OCI-LY1 (cell line): ENCODE measurements at regions not wholly inside any gene's neighbourhood (a gene's known extent, or its start where the extent isn't known, plus 50 kb on each side); places are given as distances from the start of the nearest gene placed in this dataset.

ENCODE experiments used
- H2AFZ ChIP-seq: fragments of 200-600 bp; sonication (generic), shearing (Covaris generic); 2 replicates; pipeline ENCODE4 v1.6.0; 2014; ENCODE audit warnings: antibody characterized with exemption, mild to moderate bottlenecking, low read length
- H3F3A ChIP-seq: fragments of 200-600 bp; sonication (generic), shearing (Covaris generic); 2 replicates; pipeline ENCODE4 v1.6.0; 2014; ENCODE audit warnings: mild to moderate bottlenecking, antibody characterized with exemption, low read length, moderate library complexity; ENCODE audit not compliant: insufficient read depth
- H3K27ac ChIP-seq: fragments of 200-600 bp; sonication (generic); 2 replicates; pipeline ENCODE4 v1.5.1; 2014; ENCODE audit warnings: low read length, mixed run types, mild to moderate bottlenecking, low read depth; ENCODE audit not compliant: poor library complexity, severe bottlenecking
- H3K27me3 ChIP-seq: fragments of 200-600 bp; sonication (generic); 2 replicates; pipeline ENCODE4 v1.6.0; 2014; ENCODE audit warnings: antibody characterized with exemption, mild to moderate bottlenecking, low read length, moderate library complexity; ENCODE audit not compliant: insufficient read depth
- H3K36me3 ChIP-seq: fragments of 200-600 bp; sonication (generic); 2 replicates; pipeline ENCODE4 v1.6.1; 2014; ENCODE audit warnings: mild to moderate bottlenecking, antibody characterized with exemption, low read length, moderate library complexity, mixed read lengths; ENCODE audit not compliant: insufficient read depth
- H3K4me1 ChIP-seq: fragments of 200-600 bp; sonication (generic); 2 replicates; pipeline ENCODE4 v1.5.1; 2014; ENCODE audit warnings: mild to moderate bottlenecking, low read length, moderate library complexity; ENCODE audit not compliant: insufficient read depth, severe bottlenecking
- H3K4me2 ChIP-seq: fragments of 200-600 bp; sonication (generic), shearing (Covaris generic); 2 replicates; pipeline ENCODE4 v1.6.1; 2014; ENCODE audit warnings: low read length
- H3K4me3 ChIP-seq: fragments of 200-600 bp; sonication (generic); 2 replicates; pipeline ENCODE4 v1.5.1; 2014; ENCODE audit warnings: low read length, low read depth, mild to moderate bottlenecking, mixed read lengths; ENCODE audit not compliant: poor library complexity, severe bottlenecking
- H3K79me2 ChIP-seq: fragments of 200-600 bp; shearing (Covaris generic); 2 replicates; pipeline ENCODE4 v1.6.1; 2016; ENCODE audit warnings: mixed run types, low read length, mixed read lengths; ENCODE audit not compliant: insufficient read depth
- H3K9ac ChIP-seq: fragments of 200-600 bp; sonication (generic), shearing (Covaris generic); 2 replicates; pipeline ENCODE4 v1.6.1; 2014; ENCODE audit warnings: mild to moderate bottlenecking, low read length, mixed read lengths
- H3K9me2 ChIP-seq: fragments of 200-600 bp; sonication (generic), shearing (Covaris generic); 2 replicates; pipeline ENCODE4 v1.6.1; 2014; ENCODE audit warnings: low read depth, mild to moderate bottlenecking, low read length, mixed read lengths
- H3K9me3 ChIP-seq: fragments of 200-600 bp; shearing (Covaris generic); 2 replicates; pipeline ENCODE4 v1.6.1; 2014; ENCODE audit warnings: low read length, mixed read lengths
- H4K20me1 ChIP-seq: fragments of 200-600 bp; sonication (generic), shearing (Covaris generic); 2 replicates; pipeline ENCODE4 v1.6.0; 2016; ENCODE audit warnings: mild to moderate bottlenecking, low read length; ENCODE audit not compliant: insufficient read depth
- EZH2 ChIP-seq: fragments of 200-600 bp; sonication (generic), shearing (Covaris generic); IDR thresholded peaks from 2 replicates; pipeline ENCODE4 v1.8.0; 2017; ENCODE audit warnings: borderline replicate concordance, mixed run types, mild to moderate bottlenecking, antibody characterized with exemption, low read length, moderate library complexity, mixed read lengths
- TF ChIP-seq, protein P1 (sequence below): fragments of 200-600 bp; sonication (generic), shearing (Covaris generic); IDR thresholded peaks from 2 replicates; pipeline ENCODE4 v1.5.1; 2017; ENCODE audit warnings: mild to moderate bottlenecking, antibody characterized with exemption, low read length, moderate library complexity, mixed read lengths

GRCh38 chr2:21818212-21818795, 694.5 kb downstream of the TDRD15 start:
- no peak overlapping the region for H3K4me2 ChIP-seq
- no peak overlapping the region for H3K4me3 ChIP-seq
- H3K79me2 ChIP-seq, result no peaks in the 10 kb centered on the region
- H3K36me3 ChIP-seq, result no peaks in the 10 kb centered on the region
- H3K27ac ChIP-seq, result no peak overlapping the region
- TF ChIP-seq, protein P1, sequence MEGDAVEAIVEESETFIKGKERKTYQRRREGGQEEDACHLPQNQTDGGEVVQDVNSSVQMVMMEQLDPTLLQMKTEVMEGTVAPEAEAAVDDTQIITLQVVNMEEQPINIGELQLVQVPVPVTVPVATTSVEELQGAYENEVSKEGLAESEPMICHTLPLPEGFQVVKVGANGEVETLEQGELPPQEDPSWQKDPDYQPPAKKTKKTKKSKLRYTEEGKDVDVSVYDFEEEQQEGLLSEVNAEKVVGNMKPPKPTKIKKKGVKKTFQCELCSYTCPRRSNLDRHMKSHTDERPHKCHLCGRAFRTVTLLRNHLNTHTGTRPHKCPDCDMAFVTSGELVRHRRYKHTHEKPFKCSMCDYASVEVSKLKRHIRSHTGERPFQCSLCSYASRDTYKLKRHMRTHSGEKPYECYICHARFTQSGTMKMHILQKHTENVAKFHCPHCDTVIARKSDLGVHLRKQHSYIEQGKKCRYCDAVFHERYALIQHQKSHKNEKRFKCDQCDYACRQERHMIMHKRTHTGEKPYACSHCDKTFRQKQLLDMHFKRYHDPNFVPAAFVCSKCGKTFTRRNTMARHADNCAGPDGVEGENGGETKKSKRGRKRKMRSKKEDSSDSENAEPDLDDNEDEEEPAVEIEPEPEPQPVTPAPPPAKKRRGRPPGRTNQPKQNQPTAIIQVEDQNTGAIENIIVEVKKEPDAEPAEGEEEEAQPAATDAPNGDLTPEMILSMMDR, result no peak
- no peak for TF ChIP-seq EZH2
- no peaks in the 10 kb centered on the region for H3K9me2 ChIP-seq
- no peaks in the 10 kb centered on the region for H3K27me3 ChIP-seq
- no peaks in the 10 kb centered on the region for H4K20me1 ChIP-seq
- H3K4me1 ChIP-seq, result no peaks in the 10 kb centered on the region
- no peak overlapping the region for H3K9ac ChIP-seq
- no peaks in the 10 kb centered on the region for H3K9me3 ChIP-seq
- no peaks in the 10 kb centered on the region for H3F3A ChIP-seq
- H2AFZ ChIP-seq, result no peak overlapping the region

GRCh38 chr2:21819454-21819853, 695.7 kb downstream of the TDRD15 start:
- H3K27ac ChIP-seq, result no peak overlapping the region
- H3K9me3 ChIP-seq, result no peaks in the 10 kb centered on the region
- H3K4me3 ChIP-seq, result no peak overlapping the region
- H4K20me1 ChIP-seq, result no peaks in the 10 kb centered on the region
- TF ChIP-seq, protein P1, result no peak
- TF ChIP-seq EZH2, result no peak
- no peak overlapping the region for H3K4me2 ChIP-seq
- no peaks in the 10 kb centered on the region for H3K79me2 ChIP-seq
- H3K9me2 ChIP-seq, result no peaks in the 10 kb centered on the region
- H3K9ac ChIP-seq, result no peak overlapping the region
- no peak overlapping the region for H2AFZ ChIP-seq
- no peaks in the 10 kb centered on the region for H3K27me3 ChIP-seq
- H3F3A ChIP-seq, result no peaks in the 10 kb centered on the region
- no peaks in the 10 kb centered on the region for H3K36me3 ChIP-seq
- no peaks in the 10 kb centered on the region for H3K4me1 ChIP-seq

DNA sequence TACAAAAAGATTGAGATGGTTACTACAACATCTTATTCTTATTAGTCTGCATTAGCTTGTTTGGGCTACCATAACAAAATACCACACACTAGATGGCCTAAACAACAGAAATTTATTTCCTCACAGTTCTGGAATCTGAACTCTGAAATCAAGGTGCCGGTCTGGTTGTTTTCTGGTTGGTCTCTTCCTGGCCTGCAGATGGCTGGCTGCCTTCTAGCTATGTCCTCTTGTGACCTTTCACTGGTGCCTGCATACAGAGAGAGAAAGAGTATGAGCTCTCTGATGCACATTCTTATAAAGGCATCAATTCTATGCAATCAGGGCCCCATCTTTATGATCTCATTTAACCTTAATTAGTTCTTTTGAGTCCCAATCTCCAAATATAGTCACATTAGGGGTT, 696.5 kb downstream of the TDRD15 start:
- TF ChIP-seq, protein P1, result no peak
- TF ChIP-seq EZH2, result no peak
- no peaks in the 10 kb centered on the region for H3K9me3 ChIP-seq
- no peak overlapping the region for H3K4me3 ChIP-seq
- H3K9me2 ChIP-seq, result no peaks in the 10 kb centered on the region
- H3K36me3 ChIP-seq, result no peaks in the 10 kb centered on the region
- H3K27me3 ChIP-seq, result no peaks in the 10 kb centered on the region
- no peaks in the 10 kb centered on the region for H3K4me1 ChIP-seq
- no peaks in the 10 kb centered on the region for H3F3A ChIP-seq
- H3K27ac ChIP-seq, result no peak overlapping the region
- no peaks in the 10 kb centered on the region for H3K79me2 ChIP-seq
- no peak overlapping the region for H3K4me2 ChIP-seq
- no peaks in the 10 kb centered on the region for H4K20me1 ChIP-seq
- no peak overlapping the region for H2AFZ ChIP-seq
- no peak overlapping the region for H3K9ac ChIP-seq
